ENCODE measurements at regions not wholly inside any gene's neighbourhood (a gene's known extent, or its start where the extent isn't known, plus 50 kb on each side); places are given as distances from the start of the nearest gene placed in this dataset.

GRCh38 chr12:13588574-13588973 is 392.0 kb downstream of the EMP1 start:
- H3K4me3 ChIP-seq (ENCODE audit: low read depth, low read length): no peak overlapping the region
- H3K27ac ChIP-seq: no peak overlapping the region
- H3K36me3 ChIP-seq (replicated peaks): no peaks in the 10 kb centered on the region
- DNase-seq: no peak
- TF ChIP-seq CTCF (IDR thresholded peaks at IDR 0.05; ENCODE audit: low read depth, low read length, missing control alignments): no peak
- in situ Hi-C loops (cut with HindIII; ENCODE audit: low pct_ligation_motif_present, low sequenced_read_pairs): no loop called here
- H3K27me3 ChIP-seq (replicated peaks): no peaks in the 10 kb centered on the region

- no peak for DNase-seq
- Histone ChIP-seq H3K36me3 (replicated peaks) (no peaks in the 10 kb centered on the region), H3K4me3 (ENCODE audit: low read depth, low read length) (no peak overlapping the region), H3K27me3 (replicated peaks) (no peaks in the 10 kb centered on the region), H3K27ac (no peak overlapping the region)
- in situ Hi-C loops (cut with HindIII; ENCODE audit: low pct_ligation_motif_present, low sequenced_read_pairs): no loop called here
- no peak for TF ChIP-seq CTCF (IDR thresholded peaks at IDR 0.05; ENCODE audit: low read depth, low read length, missing control alignments)
Measured at GRCh38 chr12:13587721-13588390, 391.3 kb downstream of the EMP1 start.

- Histone ChIP-seq H3K27ac (no peak overlapping the region), H3K27me3 (replicated peaks) (no peaks in the 10 kb centered on the region), H3K4me3 (ENCODE audit: low read depth, low read length) (no peak overlapping the region), H3K36me3 (replicated peaks) (no peaks in the 10 kb centered on the region)
- in situ Hi-C loops (cut with HindIII; ENCODE audit: low pct_ligation_motif_present, low sequenced_read_pairs): no loop called here
- no peak for TF ChIP-seq CTCF (IDR thresholded peaks at IDR 0.05; ENCODE audit: low read depth, low read length, missing control alignments)
- no peak for DNase-seq
Measured at GRCh38 chr12:13586361-13586760, 389.8 kb downstream of the EMP1 start.

- in situ Hi-C loops (cut with HindIII; ENCODE audit: low pct_ligation_motif_present, low sequenced_read_pairs): no loop called here
- no peaks in the 10 kb centered on the region for H3K27me3 ChIP-seq (replicated peaks)
- H3K4me3 ChIP-seq (ENCODE audit: low read depth, low read length): no peak overlapping the region
- TF ChIP-seq CTCF (IDR thresholded peaks at IDR 0.05; ENCODE audit: low read depth, low read length, missing control alignments): no peak
- no peak for DNase-seq
- no peaks in the 10 kb centered on the region for H3K36me3 ChIP-seq (replicated peaks)
- no peak overlapping the region for H3K27ac ChIP-seq
Measured at GRCh38 chr12:13584541-13584940, 388.0 kb downstream of the EMP1 start.

GRCh38 chr12:13583630-13584029 is 387.1 kb downstream of the EMP1 start:
- Histone ChIP-seq H3K4me3 (ENCODE audit: low read depth, low read length) (no peak overlapping the region), H3K36me3 (replicated peaks) (no peaks in the 10 kb centered on the region), H3K27ac (no peak overlapping the region), H3K27me3 (replicated peaks) (no peaks in the 10 kb centered on the region)
- DNase-seq: no peak
- in situ Hi-C loops (cut with HindIII; ENCODE audit: low pct_ligation_motif_present, low sequenced_read_pairs): no loop called here
- no peak for TF ChIP-seq CTCF (IDR thresholded peaks at IDR 0.05; ENCODE audit: low read depth, low read length, missing control alignments)

GRCh38 chr12:13582421-13582820 is 385.9 kb downstream of the EMP1 start:
- no peak for DNase-seq
- TF ChIP-seq CTCF (IDR thresholded peaks at IDR 0.05; ENCODE audit: low read depth, low read length, missing control alignments): no peak
- H3K36me3 ChIP-seq (replicated peaks): no peaks in the 10 kb centered on the region
- H3K27ac ChIP-seq: no peak overlapping the region
- no peaks in the 10 kb centered on the region for H3K27me3 ChIP-seq (replicated peaks)
- in situ Hi-C loops (cut with HindIII; ENCODE audit: low pct_ligation_motif_present, low sequenced_read_pairs): no loop called here
- H3K4me3 ChIP-seq (ENCODE audit: low read depth, low read length): no peak overlapping the region
